ENCODE measurements at regions not wholly inside any gene's neighbourhood (a gene's known extent, or its start where the extent isn't known, plus 50 kb on each side); places are given as distances from the start of the nearest gene placed in this dataset.

DNA sequence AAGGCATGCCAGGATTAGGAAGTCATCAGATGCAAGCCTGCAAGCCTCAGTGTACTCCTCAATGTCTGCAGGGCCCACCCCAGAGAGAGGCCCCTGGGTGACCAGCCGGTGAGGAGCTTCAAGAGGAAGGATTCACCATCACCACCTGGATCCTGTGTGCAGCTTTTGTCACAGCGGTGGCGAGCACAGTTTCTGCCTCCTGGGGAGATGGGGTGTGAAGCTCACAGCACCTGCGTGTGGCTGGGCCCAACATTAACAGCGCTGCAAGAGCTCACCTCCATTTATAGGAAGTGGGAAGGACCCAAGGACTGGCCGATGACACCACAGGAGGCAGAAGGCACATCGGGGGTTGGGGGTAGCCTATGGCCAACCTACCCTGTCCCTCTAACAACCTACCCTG, 235.3 kb downstream of the CTTN start:
- Mint-ChIP-seq H3K9me3 (ENCODE audit: unreplicated experiment) (no peaks in the 10 kb centered on the region), H3K4me1 (ENCODE audit: low read depth, unreplicated experiment) (no peaks in the 10 kb centered on the region), H3K27ac (ENCODE audit: unreplicated experiment) (no peak overlapping the region), H3K27me3 (ENCODE audit: insufficient read depth, unreplicated experiment) (no peaks in the 10 kb centered on the region), H3K4me3 (ENCODE audit: unreplicated experiment) (no peak overlapping the region), H3K36me3 (ENCODE audit: insufficient read depth, unreplicated experiment) (peaks cover 3% of the 10 kb centered on the region)
- intact Hi-C loops (cut with micrococcal nuclease; ENCODE audit: unreplicated experiment) = no loop called here
- no TSS peak for BruUV-seq (replicated peaks)
- DNase-seq = no peak
- no peaks in the 10 kb centered on the region for H3K9me3 ChIP-seq
- no peak overlapping the region for H3K4me3 ChIP-seq (ENCODE audit: low read depth, low read length)
- H3K36me3 ChIP-seq (ENCODE audit: control insufficient read depth, insufficient read depth, low read length) = peaks cover 5% of the 10 kb centered on the region; the same call in 1 of the 2 replicates
- no peaks in the 10 kb centered on the region for H3K4me1 ChIP-seq
- TF ChIP-seq, protein P1, sequence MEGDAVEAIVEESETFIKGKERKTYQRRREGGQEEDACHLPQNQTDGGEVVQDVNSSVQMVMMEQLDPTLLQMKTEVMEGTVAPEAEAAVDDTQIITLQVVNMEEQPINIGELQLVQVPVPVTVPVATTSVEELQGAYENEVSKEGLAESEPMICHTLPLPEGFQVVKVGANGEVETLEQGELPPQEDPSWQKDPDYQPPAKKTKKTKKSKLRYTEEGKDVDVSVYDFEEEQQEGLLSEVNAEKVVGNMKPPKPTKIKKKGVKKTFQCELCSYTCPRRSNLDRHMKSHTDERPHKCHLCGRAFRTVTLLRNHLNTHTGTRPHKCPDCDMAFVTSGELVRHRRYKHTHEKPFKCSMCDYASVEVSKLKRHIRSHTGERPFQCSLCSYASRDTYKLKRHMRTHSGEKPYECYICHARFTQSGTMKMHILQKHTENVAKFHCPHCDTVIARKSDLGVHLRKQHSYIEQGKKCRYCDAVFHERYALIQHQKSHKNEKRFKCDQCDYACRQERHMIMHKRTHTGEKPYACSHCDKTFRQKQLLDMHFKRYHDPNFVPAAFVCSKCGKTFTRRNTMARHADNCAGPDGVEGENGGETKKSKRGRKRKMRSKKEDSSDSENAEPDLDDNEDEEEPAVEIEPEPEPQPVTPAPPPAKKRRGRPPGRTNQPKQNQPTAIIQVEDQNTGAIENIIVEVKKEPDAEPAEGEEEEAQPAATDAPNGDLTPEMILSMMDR (IDR thresholded peaks at IDR 0.05; ENCODE audit: insufficient read depth in 1 of 2, low read depth in 1 of 2, low read length in 1 of 2, severe bottlenecking in 1 of 2, unreplicated experiment in 1 of 2) = no peak
- POLR2A ChIA-PET = no interaction called here
- no peaks in the 10 kb centered on the region for H3K27me3 ChIP-seq (replicated peaks; ENCODE audit: control insufficient read depth, insufficient read depth, low read length)
- CTCF ChIA-PET = no interaction called here

DNA sequence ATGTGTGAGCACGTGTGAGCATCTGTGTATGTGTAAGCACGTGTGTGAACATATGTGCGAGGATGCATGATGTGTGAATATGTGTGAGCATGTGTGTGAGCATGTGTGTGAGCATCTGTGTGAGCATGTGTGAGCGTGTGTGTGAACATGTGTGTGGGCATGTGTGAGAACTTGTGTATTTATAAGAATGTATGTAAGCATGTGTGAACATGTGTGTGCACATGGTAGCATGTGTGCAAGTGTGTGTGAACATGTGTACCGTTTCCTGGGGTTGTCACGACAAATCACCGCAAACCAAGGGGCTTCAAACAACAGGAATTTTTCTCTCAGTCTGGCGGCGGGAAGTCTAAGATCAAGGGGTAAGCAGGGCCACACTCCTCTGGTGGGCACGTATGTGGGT, 238.3 kb downstream of the CTTN start:
- intact Hi-C loops (cut with micrococcal nuclease; ENCODE audit: unreplicated experiment) = no loop called here
- no peaks in the 10 kb centered on the region for H3K9me3 Mint-ChIP-seq (ENCODE audit: unreplicated experiment)
- CTCF ChIA-PET = no interaction called here

DNA sequence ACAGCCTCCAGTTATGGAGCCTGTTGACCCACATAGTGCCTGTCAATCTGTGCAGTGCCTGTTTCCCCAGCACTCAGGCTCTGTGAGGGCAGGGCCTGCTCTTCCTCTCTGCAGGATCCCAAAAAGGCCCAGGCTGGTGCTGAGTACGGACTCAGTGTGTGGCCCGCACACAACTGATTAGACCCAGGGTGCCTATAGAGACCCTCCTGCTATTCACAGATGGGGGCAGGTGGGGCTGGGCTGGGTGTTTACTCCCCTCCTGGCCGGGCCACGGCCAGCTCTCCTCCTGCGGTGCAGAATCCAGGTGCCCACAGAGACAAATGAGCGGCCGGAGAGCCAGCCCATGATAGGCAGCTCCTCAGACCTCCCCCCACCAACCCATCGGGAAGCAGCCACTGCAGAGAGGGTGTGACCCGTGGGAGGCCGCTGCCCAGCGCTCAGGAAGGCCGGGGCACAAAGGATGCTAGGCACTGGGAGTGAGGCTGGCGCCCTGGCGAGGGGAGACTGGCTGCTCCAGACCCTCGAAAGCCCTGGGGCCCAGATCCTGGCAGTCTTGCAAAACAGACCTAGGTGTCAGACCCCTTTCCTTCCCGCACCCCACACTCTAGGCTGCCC, 239.0 kb downstream of the CTTN start:
- TF ChIP-seq, protein P1 (IDR thresholded peaks at IDR 0.05; ENCODE audit: insufficient read depth in 1 of 2, low read depth in 1 of 2, low read length in 1 of 2, severe bottlenecking in 1 of 2, unreplicated experiment in 1 of 2) = no peak

More for the DNA sequence above, 238.3 kb downstream of the CTTN start:
- BruUV-seq (replicated peaks) = no TSS peak
- Histone ChIP-seq H3K9me3 (no peaks in the 10 kb centered on the region), H3K36me3 (ENCODE audit: control insufficient read depth, insufficient read depth, low read length) (peaks cover 5% of the 10 kb centered on the region; the same call in 1 of the 2 replicates), H3K4me1 (no peaks in the 10 kb centered on the region), H3K27me3 (replicated peaks; ENCODE audit: control insufficient read depth, insufficient read depth, low read length) (no peaks in the 10 kb centered on the region), H3K4me3 (ENCODE audit: low read depth, low read length) (no peak overlapping the region)
- DNase-seq = no peak
- POLR2A ChIA-PET = no interaction called here
- no peaks in the 10 kb centered on the region for H3K4me1 Mint-ChIP-seq (ENCODE audit: low read depth, unreplicated experiment)
- H3K27ac Mint-ChIP-seq (ENCODE audit: unreplicated experiment) = no peak overlapping the region
- no peaks in the 10 kb centered on the region for H3K27me3 Mint-ChIP-seq (ENCODE audit: insufficient read depth, unreplicated experiment)
- TF ChIP-seq, protein P1 (IDR thresholded peaks at IDR 0.05; ENCODE audit: insufficient read depth in 1 of 2, low read depth in 1 of 2, low read length in 1 of 2, severe bottlenecking in 1 of 2, unreplicated experiment in 1 of 2) = no peak
- no peaks in the 10 kb centered on the region for H3K36me3 Mint-ChIP-seq (ENCODE audit: insufficient read depth, unreplicated experiment)
- H3K4me3 Mint-ChIP-seq (ENCODE audit: unreplicated experiment) = no peak overlapping the region

More for the DNA sequence above, 239.0 kb downstream of the CTTN start:
- H3K4me3 ChIP-seq (ENCODE audit: low read depth, low read length) = no peak overlapping the region
- ChIA-PET CTCF (no interaction called here), POLR2A (no interaction called here)
- no peak overlapping the region for H3K27ac Mint-ChIP-seq (ENCODE audit: unreplicated experiment)
- H3K4me1 Mint-ChIP-seq (ENCODE audit: low read depth, unreplicated experiment) = no peaks in the 10 kb centered on the region
- no peaks in the 10 kb centered on the region for H3K27me3 Mint-ChIP-seq (ENCODE audit: insufficient read depth, unreplicated experiment)
- H3K27me3 ChIP-seq (replicated peaks; ENCODE audit: control insufficient read depth, insufficient read depth, low read length) = no peaks in the 10 kb centered on the region
- no peaks in the 10 kb centered on the region for H3K9me3 ChIP-seq
- peaks cover 5% of the 10 kb centered on the region; the same call in 1 of the 2 replicates for H3K36me3 ChIP-seq (ENCODE audit: control insufficient read depth, insufficient read depth, low read length)
- no peak overlapping the region for H3K4me3 Mint-ChIP-seq (ENCODE audit: unreplicated experiment)
- DNase-seq = no peak
- no peaks in the 10 kb centered on the region for H3K36me3 Mint-ChIP-seq (ENCODE audit: insufficient read depth, unreplicated experiment)
- BruUV-seq (replicated peaks) = no TSS peak
- no peaks in the 10 kb centered on the region for H3K4me1 ChIP-seq
- intact Hi-C loops (cut with micrococcal nuclease; ENCODE audit: unreplicated experiment) = no loop called here
- H3K9me3 Mint-ChIP-seq (ENCODE audit: unreplicated experiment) = no peaks in the 10 kb centered on the region

Measured in Caco-2 (cell line).